HEK293 (cell line): ENCODE measurements at regions not wholly inside any gene's neighbourhood (a gene's known extent, or its start where the extent isn't known, plus 50 kb on each side); places are given as distances from the start of the nearest gene placed in this dataset.

Experiments
- CTCF ChIA-PET: fragments of 350-600 bp; formaldehyde crosslinking; extraction: SDS; loops from one replicate; lab custom pipeline; 2021; ENCODE audit warnings: antibody characterized with exemption; lab: Yijun Ruan, JAX
- POLR2A ChIA-PET: fragments of 300-600 bp; formaldehyde crosslinking; extraction: SDS; loops from one replicate; lab custom pipeline; 2020; ENCODE audit warnings: antibody characterized with exemption, inconsistent platforms; lab: Yijun Ruan, JAX
- H3K27ac ChIP-seq: fragments of 200-500 bp; sonication (Bioruptor generic); 2 replicates; pipeline ENCODE4 v1.5.1; 2014; ENCODE audit warnings: low read depth, low read length, control low read depth, inconsistent platforms; ENCODE audit errors: extremely low read depth
- H3K36me3 ChIP-seq, 2 experiments: fragments of 200-500 bp in 1 of 2; sonication (Bioruptor generic) in 1 of 2; 1 replicate in 1 of 2; 2 replicates in 1 of 2; pipeline ENCODE4 v1.5.1; 2014 to 2017; ENCODE audit warnings: inconsistent platforms in 2 of 2, low read length in 2 of 2; ENCODE audit not compliant: control insufficient read depth in 2 of 2, insufficient read depth in 1 of 2
- H3K4me1 ChIP-seq: fragments of 200-500 bp; sonication (Bioruptor generic); 2 replicates; pipeline ENCODE4 v1.5.1; 2014; ENCODE audit warnings: mild to moderate bottlenecking, low read length, inconsistent platforms; ENCODE audit not compliant: control insufficient read depth, insufficient read depth
- H3K4me3 ChIP-seq: 2 replicates; pipeline ENCODE4 v1.5.1; 2011; ENCODE audit warnings: low read depth, mild to moderate bottlenecking, control low read depth, low read length, moderate library complexity
- H3K9me3 ChIP-seq: fragments of 200-500 bp; sonication (Bioruptor generic); 2 replicates; pipeline ENCODE4 v1.5.1; 2014; ENCODE audit warnings: low read depth, low read length, inconsistent platforms; ENCODE audit not compliant: control insufficient read depth, insufficient read depth
- BCL11B ChIP-seq: fragments of 450-650 bp; formaldehyde crosslinking; IDR thresholded peaks from 2 replicates; pipeline ENCODE4 v1.5.1; 2016; ENCODE audit warnings: low read depth, missing biosample characterization, missing genetic modification characterization
- GLI4 ChIP-seq: fragments of 450-650 bp; formaldehyde crosslinking; IDR thresholded peaks from 2 replicates; pipeline ENCODE4 v1.5.1; 2016; ENCODE audit warnings: missing biosample characterization, missing genetic modification characterization
- KLF17 ChIP-seq: fragments of 450-650 bp; formaldehyde crosslinking; IDR thresholded peaks from 2 replicates; pipeline ENCODE4 v1.5.1; 2016; ENCODE audit warnings: missing biosample characterization, missing genetic modification characterization
- MEIS1 ChIP-seq: sonication (generic); formaldehyde crosslinking; IDR thresholded peaks from 2 replicates; pipeline ENCODE4 v1.8.1; 2022; ENCODE audit warnings: missing genetic modification reagents, mild to moderate bottlenecking, borderline replicate concordance
- MYNN ChIP-seq: fragments of 450-650 bp; formaldehyde crosslinking; IDR thresholded peaks from 2 replicates; pipeline ENCODE4 v1.5.1; 2016; ENCODE audit warnings: missing biosample characterization, missing genetic modification characterization, borderline replicate concordance
- REST ChIP-seq: fragments of 450-650 bp; formaldehyde crosslinking; IDR thresholded peaks from 2 replicates; pipeline ENCODE4 v1.5.1; 2016; ENCODE audit warnings: missing biosample characterization, missing genetic modification characterization
- ZBTB48 ChIP-seq: fragments of 450-650 bp; formaldehyde crosslinking; IDR thresholded peaks from 2 replicates; pipeline ENCODE4 v1.5.1; 2016; ENCODE audit warnings: missing biosample characterization, missing genetic modification characterization
- ZNF133 ChIP-seq: fragments of 450-650 bp; formaldehyde crosslinking; IDR thresholded peaks from 2 replicates; pipeline ENCODE4 v1.5.1; 2016; ENCODE audit warnings: missing biosample characterization, missing genetic modification characterization
- ZNF16 ChIP-seq: fragments of 450-650 bp; formaldehyde crosslinking; IDR thresholded peaks from 2 replicates; pipeline ENCODE4 v1.5.1; 2016; ENCODE audit warnings: low read depth, missing biosample characterization, missing genetic modification characterization
- ZNF169 ChIP-seq: fragments of 450-650 bp; formaldehyde crosslinking; IDR thresholded peaks from 2 replicates; pipeline ENCODE4 v1.5.1; 2016; ENCODE audit warnings: missing biosample characterization, missing genetic modification characterization
- ZNF214 ChIP-seq: fragments of 450-650 bp; formaldehyde crosslinking; IDR thresholded peaks from 2 replicates; pipeline ENCODE4 v1.5.1; 2017; ENCODE audit warnings: missing biosample characterization, mild to moderate bottlenecking, missing genetic modification characterization, borderline replicate concordance
- ZNF416 ChIP-seq: fragments of 450-650 bp; formaldehyde crosslinking; IDR thresholded peaks from 2 replicates; pipeline ENCODE4 v1.5.1; 2016; ENCODE audit warnings: missing biosample characterization, missing genetic modification characterization
- ZNF48 ChIP-seq: fragments of 450-650 bp; formaldehyde crosslinking; IDR thresholded peaks from 2 replicates; pipeline ENCODE4 v1.5.1; 2016; ENCODE audit warnings: missing biosample characterization, missing genetic modification characterization
- ZNF544 ChIP-seq: fragments of 450-650 bp; formaldehyde crosslinking; IDR thresholded peaks from 2 replicates; pipeline ENCODE4 v1.5.0; 2017; ENCODE audit warnings: missing biosample characterization, missing genetic modification characterization
- ZNF571 ChIP-seq: fragments of 450-650 bp; formaldehyde crosslinking; IDR thresholded peaks from 2 replicates; pipeline ENCODE4 v1.5.0; 2017; ENCODE audit warnings: missing biosample characterization, missing genetic modification characterization
- ZNF596 ChIP-seq: fragments of 450-650 bp; IDR thresholded peaks from 2 replicates; pipeline ENCODE4 v1.5.0; 2018; ENCODE audit warnings: missing biosample characterization, mild to moderate bottlenecking, missing genetic modification characterization, moderate library complexity
- ZNF623 ChIP-seq: fragments of 450-650 bp; formaldehyde crosslinking; IDR thresholded peaks from 2 replicates; pipeline ENCODE4 v1.5.1; 2016; ENCODE audit warnings: missing biosample characterization, missing genetic modification characterization
- ZNF629 ChIP-seq: fragments of 450-650 bp; formaldehyde crosslinking; IDR thresholded peaks from 2 replicates; pipeline ENCODE4 v1.5.1; 2017; ENCODE audit warnings: missing biosample characterization, missing genetic modification characterization
- ZNF654 ChIP-seq: fragments of 450-650 bp; formaldehyde crosslinking; IDR thresholded peaks from 2 replicates; pipeline ENCODE4 v1.5.1; 2016; ENCODE audit warnings: low read depth, missing biosample characterization, missing genetic modification characterization
- ZNF658 ChIP-seq: fragments of 450-650 bp; formaldehyde crosslinking; IDR thresholded peaks from 2 replicates; pipeline ENCODE4; 2016; ENCODE audit warnings: missing biosample characterization, missing genetic modification characterization
- ZNF677 ChIP-seq: fragments of 450-650 bp; IDR thresholded peaks from 2 replicates; pipeline ENCODE4 v1.5.0; 2018; ENCODE audit warnings: missing biosample characterization, mild to moderate bottlenecking, missing genetic modification characterization, moderate library complexity
- ZNF701 ChIP-seq: fragments of 450-650 bp; formaldehyde crosslinking; IDR thresholded peaks from 2 replicates; pipeline ENCODE4 v1.5.1; 2016; ENCODE audit warnings: missing biosample characterization, missing genetic modification characterization
- ZSCAN23 ChIP-seq: fragments of 450-650 bp; formaldehyde crosslinking; IDR thresholded peaks from 2 replicates; pipeline ENCODE4 v1.5.1; 2016; ENCODE audit warnings: missing biosample characterization, missing genetic modification characterization
- TF ChIP-seq, protein P1 (sequence below): fragments of 450-650 bp; formaldehyde crosslinking; IDR thresholded peaks from 2 replicates; pipeline ENCODE4 v1.5.1; 2016; ENCODE audit warnings: missing biosample characterization, missing genetic modification characterization
- TF ChIP-seq, protein P2 (sequence below): fragments of 450-650 bp; formaldehyde crosslinking; IDR thresholded peaks from 2 replicates; pipeline ENCODE4 v1.5.0; 2017; ENCODE audit warnings: missing biosample characterization, missing genetic modification characterization, borderline replicate concordance

DNA sequence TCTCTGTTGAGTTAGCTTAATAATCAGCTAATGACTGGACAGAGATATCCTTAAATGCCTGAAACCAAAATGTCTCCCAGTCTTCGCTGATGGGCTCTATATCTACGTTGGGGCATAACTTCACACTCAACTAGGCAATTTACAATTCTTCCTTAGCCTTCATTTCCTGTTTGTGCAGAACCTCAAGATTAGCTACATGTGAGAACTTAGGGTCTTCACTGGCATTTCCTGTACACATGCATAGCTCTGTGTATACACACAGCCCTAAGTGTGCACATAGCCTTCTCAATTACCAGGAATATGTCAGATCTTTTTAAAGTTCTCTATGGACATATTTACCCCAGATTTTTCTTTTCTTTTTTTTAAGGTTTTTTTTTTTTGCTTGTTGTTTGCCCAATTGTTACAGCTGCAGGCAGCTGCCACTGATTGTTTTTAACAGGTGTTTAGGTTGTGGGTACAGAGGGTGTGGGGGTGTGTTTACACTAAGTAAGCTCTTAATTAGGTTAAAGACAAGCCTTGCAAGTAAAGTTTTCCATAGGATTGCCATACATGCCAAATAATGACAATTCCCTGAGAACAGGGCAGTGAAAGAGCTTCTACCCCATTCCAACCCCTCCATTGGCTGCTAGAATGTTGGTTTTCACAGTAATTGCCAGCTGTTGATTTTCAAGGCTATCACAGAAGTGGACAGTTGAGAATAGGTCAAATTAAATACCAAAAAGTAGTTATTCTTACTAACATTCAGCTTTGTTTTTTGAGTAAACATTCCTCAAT, 441.0 kb downstream of the TLE4 start (continued):
- no peak for TF ChIP-seq ZNF16
- TF ChIP-seq, protein P1, sequence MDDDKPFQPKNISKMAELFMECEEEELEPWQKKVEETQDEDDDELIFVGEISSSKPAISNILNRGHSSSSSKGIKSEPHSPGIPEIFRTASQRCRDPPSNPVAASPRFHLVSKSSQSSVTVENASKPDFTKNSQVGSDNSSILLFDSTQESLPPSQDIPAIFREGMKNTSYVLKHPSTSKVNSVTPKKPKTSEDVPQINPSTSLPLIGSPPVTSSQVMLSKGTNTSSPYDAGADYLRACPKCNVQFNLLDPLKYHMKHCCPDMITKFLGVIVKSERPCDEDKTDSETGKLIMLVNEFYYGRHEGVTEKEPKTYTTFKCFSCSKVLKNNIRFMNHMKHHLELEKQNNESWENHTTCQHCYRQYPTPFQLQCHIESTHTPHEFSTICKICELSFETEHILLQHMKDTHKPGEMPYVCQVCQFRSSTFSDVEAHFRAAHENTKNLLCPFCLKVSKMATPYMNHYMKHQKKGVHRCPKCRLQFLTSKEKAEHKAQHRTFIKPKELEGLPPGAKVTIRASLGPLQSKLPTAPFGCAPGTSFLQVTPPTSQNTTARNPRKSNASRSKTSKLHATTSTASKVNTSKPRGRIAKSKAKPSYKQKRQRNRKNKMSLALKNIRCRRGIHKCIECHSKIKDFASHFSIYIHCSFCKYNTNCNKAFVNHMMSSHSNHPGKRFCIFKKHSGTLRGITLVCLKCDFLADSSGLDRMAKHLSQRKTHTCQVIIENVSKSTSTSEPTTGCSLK: no peak
- TF ChIP-seq MYNN (tag by site-specific recombination): no peak
- no peak for TF ChIP-seq ZNF701
- TF ChIP-seq ZNF571 (tag by site-specific recombination): no peak
- no peak for TF ChIP-seq ZNF596
- TF ChIP-seq ZNF169: no peak
- no peak for TF ChIP-seq ZNF544 (tag by site-specific recombination)

DNA sequence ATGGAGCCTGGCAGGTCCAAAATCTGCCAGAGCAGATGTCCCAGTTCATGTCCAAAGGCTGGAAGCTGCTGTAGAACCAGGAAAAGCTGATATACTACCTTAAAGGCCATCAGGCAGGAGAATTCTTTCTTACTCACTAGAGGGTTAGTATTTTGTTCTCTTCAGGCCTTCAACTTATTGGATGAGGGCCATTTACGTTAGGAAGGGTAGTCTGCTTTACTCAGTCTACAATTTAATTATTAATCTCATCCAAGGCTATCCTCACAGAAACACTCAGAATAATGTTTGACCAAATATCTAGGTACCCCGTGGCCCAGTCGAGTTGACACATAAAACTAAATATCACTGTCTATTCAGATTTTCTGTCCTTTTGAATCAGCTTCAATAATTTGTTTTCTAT, 437.4 kb downstream of the TLE4 start:
- Histone ChIP-seq H3K9me3 (no peaks in the 10 kb centered on the region), H3K4me1 (no peaks in the 10 kb centered on the region), H3K36me3 (no peaks in the 10 kb centered on the region), H3K4me3 (no peak overlapping the region), H3K27ac (no peak overlapping the region)
- POLR2A ChIA-PET: no interaction called here
- CTCF ChIA-PET: interaction anchor here (0.6 kb wide), 1 partner anchor 253 kb away, joined by 3 read pairs; no protein-coding TSS in a partner anchor
- no peak for TF ChIP-seq ZNF658 (tag by site-specific recombination)
- no peak for TF ChIP-seq ZNF48 (tag by site-specific recombination)
- TF ChIP-seq ZNF677 (tag by site-specific recombination): no peak
- TF ChIP-seq KLF17 (tag by site-specific recombination): no peak
- TF ChIP-seq ZNF623 (tag by site-specific recombination): no peak
- TF ChIP-seq ZNF214 (tag by site-specific recombination): no peak
- no peak for TF ChIP-seq GLI4 (tag by site-specific recombination)
- TF ChIP-seq, protein P2, sequence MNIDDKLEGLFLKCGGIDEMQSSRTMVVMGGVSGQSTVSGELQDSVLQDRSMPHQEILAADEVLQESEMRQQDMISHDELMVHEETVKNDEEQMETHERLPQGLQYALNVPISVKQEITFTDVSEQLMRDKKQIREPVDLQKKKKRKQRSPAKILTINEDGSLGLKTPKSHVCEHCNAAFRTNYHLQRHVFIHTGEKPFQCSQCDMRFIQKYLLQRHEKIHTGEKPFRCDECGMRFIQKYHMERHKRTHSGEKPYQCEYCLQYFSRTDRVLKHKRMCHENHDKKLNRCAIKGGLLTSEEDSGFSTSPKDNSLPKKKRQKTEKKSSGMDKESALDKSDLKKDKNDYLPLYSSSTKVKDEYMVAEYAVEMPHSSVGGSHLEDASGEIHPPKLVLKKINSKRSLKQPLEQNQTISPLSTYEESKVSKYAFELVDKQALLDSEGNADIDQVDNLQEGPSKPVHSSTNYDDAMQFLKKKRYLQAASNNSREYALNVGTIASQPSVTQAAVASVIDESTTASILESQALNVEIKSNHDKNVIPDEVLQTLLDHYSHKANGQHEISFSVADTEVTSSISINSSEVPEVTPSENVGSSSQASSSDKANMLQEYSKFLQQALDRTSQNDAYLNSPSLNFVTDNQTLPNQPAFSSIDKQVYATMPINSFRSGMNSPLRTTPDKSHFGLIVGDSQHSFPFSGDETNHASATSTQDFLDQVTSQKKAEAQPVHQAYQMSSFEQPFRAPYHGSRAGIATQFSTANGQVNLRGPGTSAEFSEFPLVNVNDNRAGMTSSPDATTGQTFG: no peak
- TF ChIP-seq ZNF654 (tag by site-specific recombination): no peak
- TF ChIP-seq ZNF629 (tag by site-specific recombination): no peak
- TF ChIP-seq ZSCAN23 (tag by site-specific recombination): no peak
- no peak for TF ChIP-seq MEIS1 (CRISPR knock-in tag)
- TF ChIP-seq BCL11B (tag by site-specific recombination): no peak
- TF ChIP-seq ZNF416 (tag by site-specific recombination): no peak
- no peak for TF ChIP-seq ZNF133 (tag by site-specific recombination)
- TF ChIP-seq REST (tag by site-specific recombination): no peak
- TF ChIP-seq ZBTB48: no peak
